Astrocyte (in vitro differentiated cells and primary cell): ENCODE measurements at regions not wholly inside any gene's neighbourhood (a gene's known extent, or its start where the extent isn't known, plus 50 kb on each side); places are given as distances from the start of the nearest gene placed in this dataset.

Experiments used
- EZH2 ChIP-seq: IDR thresholded peaks from 2 replicates; pipeline ENCODE4 v1.6.1; 2012; ENCODE audit warnings: mild to moderate bottlenecking, low read length, inconsistent platforms; ENCODE audit not compliant: insufficient read depth
- TF ChIP-seq, protein P1 (sequence below): IDR thresholded peaks from 2 replicates; pipeline ENCODE4 v1.5.1; 2011; ENCODE audit warnings: low read depth, mild to moderate bottlenecking, inconsistent platforms, low read length, moderate library complexity; ENCODE audit not compliant: insufficient read depth

DNA sequence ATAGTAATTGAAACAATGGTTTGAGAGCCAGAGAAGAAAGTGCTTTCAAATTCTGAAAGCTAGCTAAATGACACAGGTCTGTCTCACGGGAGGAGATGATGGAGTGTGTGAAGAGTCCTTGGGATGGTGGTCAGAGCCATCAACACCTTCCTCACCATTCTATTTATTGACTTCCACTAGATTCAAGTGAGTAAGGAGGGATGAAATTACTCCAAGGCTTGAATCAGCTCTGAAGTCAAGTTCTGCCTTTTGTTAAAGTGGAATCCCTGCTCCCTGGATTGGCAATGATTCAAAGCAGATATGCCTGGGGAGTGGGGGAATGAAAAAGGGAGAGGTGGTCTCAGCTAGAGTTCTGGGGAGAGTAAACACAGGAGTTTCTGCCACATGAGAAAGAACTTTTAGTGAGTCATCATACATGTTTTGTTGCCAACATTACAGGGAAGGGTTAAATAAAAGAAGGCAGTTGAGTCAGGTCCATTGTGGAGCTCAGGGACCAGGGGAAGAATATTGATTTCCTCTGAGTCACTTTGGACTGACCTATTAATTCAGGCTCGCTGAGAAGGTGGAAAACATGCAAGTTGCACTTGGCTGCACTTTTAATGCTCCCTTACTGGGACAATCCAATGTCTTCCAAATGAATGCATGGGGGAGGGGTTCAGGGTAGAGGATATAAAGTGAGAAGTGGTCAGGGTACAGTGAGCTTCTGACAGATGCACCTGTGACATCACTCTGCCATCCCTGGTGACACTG is 142.7 kb downstream of the TBX5 start:
- TF ChIP-seq, protein P1, sequence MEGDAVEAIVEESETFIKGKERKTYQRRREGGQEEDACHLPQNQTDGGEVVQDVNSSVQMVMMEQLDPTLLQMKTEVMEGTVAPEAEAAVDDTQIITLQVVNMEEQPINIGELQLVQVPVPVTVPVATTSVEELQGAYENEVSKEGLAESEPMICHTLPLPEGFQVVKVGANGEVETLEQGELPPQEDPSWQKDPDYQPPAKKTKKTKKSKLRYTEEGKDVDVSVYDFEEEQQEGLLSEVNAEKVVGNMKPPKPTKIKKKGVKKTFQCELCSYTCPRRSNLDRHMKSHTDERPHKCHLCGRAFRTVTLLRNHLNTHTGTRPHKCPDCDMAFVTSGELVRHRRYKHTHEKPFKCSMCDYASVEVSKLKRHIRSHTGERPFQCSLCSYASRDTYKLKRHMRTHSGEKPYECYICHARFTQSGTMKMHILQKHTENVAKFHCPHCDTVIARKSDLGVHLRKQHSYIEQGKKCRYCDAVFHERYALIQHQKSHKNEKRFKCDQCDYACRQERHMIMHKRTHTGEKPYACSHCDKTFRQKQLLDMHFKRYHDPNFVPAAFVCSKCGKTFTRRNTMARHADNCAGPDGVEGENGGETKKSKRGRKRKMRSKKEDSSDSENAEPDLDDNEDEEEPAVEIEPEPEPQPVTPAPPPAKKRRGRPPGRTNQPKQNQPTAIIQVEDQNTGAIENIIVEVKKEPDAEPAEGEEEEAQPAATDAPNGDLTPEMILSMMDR: no peak
- TF ChIP-seq EZH2: no peak
